ENCODE measurements at regions not wholly inside any gene's neighbourhood (a gene's known extent, or its start where the extent isn't known, plus 50 kb on each side); places are given as distances from the start of the nearest gene placed in this dataset.

DNA sequence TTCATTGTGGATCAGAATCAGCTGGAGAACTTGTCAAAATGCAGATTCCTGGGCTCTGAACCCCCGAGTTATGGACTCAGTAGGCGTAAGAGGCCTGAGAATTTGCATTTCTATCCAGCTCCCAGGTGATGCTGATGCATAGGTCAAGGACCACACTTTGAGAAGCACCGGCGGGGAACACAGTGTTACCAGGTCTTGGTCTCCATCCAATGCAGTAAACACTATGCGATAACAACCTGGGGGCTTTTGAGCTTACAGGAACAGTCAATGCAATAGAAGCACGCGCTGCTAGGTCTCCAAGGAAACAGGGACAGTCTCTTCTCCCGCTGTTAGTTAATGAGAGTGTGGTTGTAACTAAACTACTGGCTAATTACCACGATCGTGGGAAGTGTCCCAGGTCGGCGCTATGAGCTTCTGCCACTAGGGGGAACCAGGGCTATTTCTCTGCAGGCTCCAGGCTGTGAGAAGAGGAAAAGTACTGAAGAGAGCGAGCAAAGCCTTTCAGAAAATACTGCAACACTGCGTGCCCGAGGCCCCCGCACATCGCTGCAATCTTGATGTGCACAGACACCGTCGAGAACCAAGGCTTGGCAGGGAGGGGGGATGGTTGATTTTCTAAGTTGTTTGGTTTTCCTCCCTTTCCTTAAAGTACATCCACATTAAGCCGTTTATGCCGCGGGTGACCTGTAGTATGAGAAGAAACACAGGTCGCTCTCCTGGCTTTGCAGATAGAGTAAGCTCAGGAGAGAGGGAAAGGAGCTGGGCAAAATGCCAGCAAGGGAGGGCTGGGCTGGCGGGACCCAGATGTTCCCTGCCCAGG is 52.0 kb upstream of the KCNA1 start:
- Histone ChIP-seq H3K27ac (ENCODE audit: insufficient read depth, low read length, poor library complexity, severe bottlenecking) (no peak overlapping the region), H3K4me1 (ENCODE audit: control insufficient read depth, insufficient read depth, low read length, poor library complexity, severe bottlenecking) (peaks cover 12% of the 10 kb centered on the region), H3K36me3 (ENCODE audit: control insufficient read depth, insufficient read depth, low read length) (no peaks in the 10 kb centered on the region), H3K9me3 (ENCODE audit: control insufficient read depth, low read length) (no peaks in the 10 kb centered on the region), H3K27me3 (replicated peaks; ENCODE audit: control insufficient read depth, insufficient read depth, low read length, poor library complexity, severe bottlenecking) (no peaks in the 10 kb centered on the region), H3K4me3 (ENCODE audit: insufficient read depth, low read depth, low read length, poor library complexity, severe bottlenecking) (no peak overlapping the region)
- peak; percentile 6 to 34 (median 32) for DNase-seq

DNA sequence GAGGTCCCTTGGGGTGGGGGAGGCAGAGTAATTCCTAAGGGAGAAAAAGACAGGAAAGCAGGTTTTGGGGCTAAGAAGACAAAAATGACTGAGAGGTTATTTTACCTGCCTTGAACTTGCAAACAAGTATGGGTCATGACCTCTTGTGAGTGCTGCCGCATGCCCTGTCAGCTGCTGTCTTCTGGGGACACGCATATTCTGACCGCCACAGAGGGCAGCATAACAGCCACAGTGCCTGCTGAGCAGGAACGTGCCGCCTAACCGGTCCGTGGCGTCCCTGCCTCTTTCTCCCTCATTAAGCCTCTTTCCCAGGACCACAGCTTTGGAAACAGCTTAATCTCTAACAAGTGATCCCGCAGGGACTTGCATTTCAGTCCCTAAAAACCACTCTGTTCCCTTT is 51.3 kb upstream of the KCNA1 start:
- Histone ChIP-seq H3K27me3 (replicated peaks; ENCODE audit: control insufficient read depth, insufficient read depth, low read length, poor library complexity, severe bottlenecking) (no peaks in the 10 kb centered on the region), H3K36me3 (ENCODE audit: control insufficient read depth, insufficient read depth, low read length) (no peaks in the 10 kb centered on the region), H3K27ac (ENCODE audit: insufficient read depth, low read length, poor library complexity, severe bottlenecking) (no peak overlapping the region), H3K4me1 (ENCODE audit: control insufficient read depth, insufficient read depth, low read length, poor library complexity, severe bottlenecking) (peaks cover 12% of the 10 kb centered on the region), H3K9me3 (ENCODE audit: control insufficient read depth, low read length) (no peaks in the 10 kb centered on the region), H3K4me3 (ENCODE audit: insufficient read depth, low read depth, low read length, poor library complexity, severe bottlenecking) (no peak overlapping the region)
- DNase-seq = no peak

GRCh38 chr12:4859478-4860210 is 50.1 kb upstream of the KCNA1 start:
- Histone ChIP-seq H3K27ac (ENCODE audit: insufficient read depth, low read length, poor library complexity, severe bottlenecking) (no peak overlapping the region), H3K36me3 (ENCODE audit: control insufficient read depth, insufficient read depth, low read length) (no peaks in the 10 kb centered on the region), H3K4me3 (ENCODE audit: insufficient read depth, low read depth, low read length, poor library complexity, severe bottlenecking) (no peak overlapping the region), H3K9me3 (ENCODE audit: control insufficient read depth, low read length) (no peaks in the 10 kb centered on the region), H3K27me3 (replicated peaks; ENCODE audit: control insufficient read depth, insufficient read depth, low read length, poor library complexity, severe bottlenecking) (no peaks in the 10 kb centered on the region), H3K4me1 (ENCODE audit: control insufficient read depth, insufficient read depth, low read length, poor library complexity, severe bottlenecking) (peaks cover 12% of the 10 kb centered on the region)
- no peak for DNase-seq
